T-helper 2 cell (primary cell): ENCODE measurements at regions not wholly inside any gene's neighbourhood (a gene's known extent, or its start where the extent isn't known, plus 50 kb on each side); places are given as distances from the start of the nearest gene placed in this dataset.
A peak's percentile ranks its signal among the peaks of the same experiment; 100 is the strongest.

Source experiments
- DNase-seq, 5 experiments: peaks; one replicate each; pipeline versions ENCODE4 v3.0.0 to v3.0.0-alpha.2; 2012 to 2022

DNA sequence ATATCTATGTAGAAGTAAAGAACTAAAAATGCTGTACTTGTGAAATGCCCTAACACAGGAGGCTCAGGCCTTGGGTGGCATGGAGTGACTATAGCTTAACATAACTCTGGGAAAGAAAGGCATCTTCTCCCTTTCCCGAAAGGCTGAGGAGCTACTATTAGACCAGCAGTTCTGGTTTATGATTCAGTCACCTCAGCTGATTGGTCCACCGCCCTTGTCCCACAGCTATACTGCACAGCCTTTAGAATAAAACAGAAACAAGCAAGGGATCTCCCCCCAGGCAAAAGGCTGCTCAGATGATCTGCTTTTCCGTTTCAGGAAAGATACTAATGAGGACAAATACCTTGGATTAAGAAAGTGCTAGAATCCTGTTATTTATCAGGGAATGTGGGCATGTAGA, 171.3 kb downstream of the SNCA start:
- DNase-seq = no peak

DNA sequence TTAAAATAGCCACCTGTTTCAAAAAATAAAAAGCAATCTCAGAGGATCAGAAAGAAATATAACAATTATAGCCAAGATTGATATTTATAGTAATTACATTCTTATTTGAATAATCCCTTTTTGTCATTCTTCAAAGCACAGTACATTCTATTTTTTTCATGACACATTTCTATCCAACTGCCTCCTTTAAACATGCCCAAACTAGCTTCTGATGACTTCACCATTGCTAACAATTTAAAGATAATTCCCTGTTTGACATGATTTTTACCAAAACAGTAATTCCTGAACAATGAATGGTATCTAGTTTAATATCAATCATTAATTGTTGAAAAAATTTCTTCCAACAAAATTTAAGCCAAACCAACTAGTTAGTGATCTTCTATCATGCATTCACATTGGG, 172.4 kb downstream of the SNCA start:
- no peak for DNase-seq

DNA sequence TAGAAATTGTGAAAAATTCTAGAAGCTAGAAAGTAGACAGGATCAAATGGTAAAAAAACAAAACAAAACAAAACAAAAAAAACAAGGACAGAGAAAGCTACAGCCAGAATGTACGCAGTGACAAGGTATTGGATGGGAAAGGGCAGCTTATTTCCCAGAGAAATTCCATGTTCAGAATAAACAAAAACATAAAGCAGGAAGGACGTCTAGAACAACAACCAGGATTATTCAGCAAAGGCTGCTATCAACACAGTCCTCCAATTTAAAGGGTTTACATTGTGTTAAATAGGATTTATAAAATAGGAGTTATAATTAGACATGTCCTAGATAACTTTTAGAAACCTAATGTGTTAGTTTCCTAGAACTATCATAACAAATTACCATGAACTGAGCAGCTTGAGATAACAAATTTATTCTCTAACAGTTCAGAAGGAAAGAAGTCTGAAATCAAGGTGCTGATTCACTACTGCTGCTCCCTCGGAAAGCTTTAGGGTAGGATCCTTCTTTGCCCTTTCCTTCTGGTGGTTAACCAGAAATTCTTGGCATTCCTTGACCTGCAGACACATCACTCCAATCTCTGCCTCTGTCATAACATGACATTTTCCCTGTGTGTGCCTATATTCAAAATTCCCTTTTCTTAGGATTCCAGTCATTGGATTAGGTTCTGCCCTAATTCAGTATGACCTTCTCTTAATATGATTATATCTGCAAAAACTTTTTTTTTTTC, 175.6 kb downstream of the SNCA start:
- no peak for DNase-seq

DNA sequence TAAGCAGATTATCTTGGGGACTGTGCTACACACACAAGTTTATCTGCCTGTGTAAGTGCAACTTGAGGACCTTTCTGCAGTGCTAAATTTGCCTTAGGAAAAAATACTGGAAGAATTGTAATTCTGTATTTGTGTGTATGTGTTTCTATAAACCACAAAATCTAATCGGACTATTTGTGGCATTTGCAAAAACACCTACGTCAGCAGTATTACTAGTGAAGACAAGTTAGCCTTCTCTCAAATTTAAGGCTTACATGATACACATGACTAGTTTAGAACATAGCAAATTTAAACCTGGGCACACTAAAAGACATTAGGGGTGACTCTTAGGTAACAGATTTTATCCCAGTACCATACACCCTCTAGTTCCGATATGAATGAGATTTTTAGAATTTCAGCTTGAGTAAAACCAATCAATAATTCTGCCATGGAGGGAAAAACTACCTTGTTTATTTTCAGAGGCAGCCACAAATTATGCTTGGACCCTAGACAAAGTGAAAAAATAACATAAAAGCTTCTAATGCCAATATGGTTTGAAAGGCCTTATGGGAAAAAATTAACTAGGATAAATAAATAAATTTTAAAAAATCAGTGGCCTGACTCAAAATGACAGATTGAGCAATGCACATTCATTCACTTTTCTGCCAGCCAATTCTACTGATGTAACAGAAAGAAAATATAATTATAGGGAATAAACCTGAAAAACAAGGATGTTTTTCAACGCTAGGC, 176.4 kb downstream of the SNCA start:
- DNase-seq = no peak

DNA sequence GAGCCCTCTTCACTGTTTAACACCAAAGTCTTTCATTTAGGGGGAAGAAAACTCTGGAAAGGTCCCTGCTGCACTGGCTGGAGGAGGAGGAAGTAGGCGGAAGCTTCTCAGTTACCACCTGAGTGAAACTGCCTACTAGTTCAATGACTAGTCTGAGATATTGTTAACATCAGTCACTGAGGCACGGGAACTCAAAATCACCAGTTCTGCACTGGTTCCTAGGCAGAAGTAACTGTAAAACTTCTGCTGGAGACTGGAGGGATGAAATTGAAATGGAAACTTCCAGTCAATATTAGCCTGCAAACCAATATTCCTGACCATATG, 178.3 kb downstream of the SNCA start:
- peak in 1 of 5 experiments; percentile 3 for DNase-seq

DNA sequence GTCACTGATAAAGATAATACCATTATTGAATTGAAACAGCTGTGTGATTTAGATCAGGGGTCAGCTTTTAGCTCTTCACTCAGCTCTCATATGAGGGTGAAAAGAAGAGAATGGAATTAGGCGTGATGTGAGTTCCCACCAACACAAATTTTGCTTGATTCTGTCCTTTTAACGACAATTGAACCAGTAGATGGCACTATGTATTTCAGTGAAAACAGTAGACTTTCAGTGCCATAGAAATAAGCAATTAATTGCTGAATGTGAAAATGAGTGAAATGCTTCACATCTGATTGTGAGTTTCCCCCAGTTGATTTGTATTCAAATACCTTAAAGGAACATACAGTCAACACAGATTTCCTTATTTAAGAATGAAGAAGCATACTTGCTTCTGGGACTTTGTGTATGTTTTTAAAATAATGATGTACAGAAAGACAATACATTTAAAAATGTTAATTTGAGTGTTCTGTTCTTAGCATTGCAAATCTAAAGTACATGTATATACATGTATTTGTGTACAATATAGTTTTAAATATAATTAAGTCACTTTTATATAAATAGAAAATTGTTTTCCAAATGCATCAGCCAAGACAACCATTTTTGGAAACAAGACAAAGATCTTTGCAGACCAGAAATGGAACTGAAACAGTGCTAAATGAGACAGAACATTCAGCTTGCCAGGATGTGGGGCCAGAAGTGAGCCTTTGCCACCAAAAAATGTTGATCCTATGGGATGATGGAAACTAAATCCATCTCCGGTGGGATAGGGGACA, 178.8 kb downstream of the SNCA start:
- peak in 1 of 5 experiments; percentile 11 for DNase-seq

DNA sequence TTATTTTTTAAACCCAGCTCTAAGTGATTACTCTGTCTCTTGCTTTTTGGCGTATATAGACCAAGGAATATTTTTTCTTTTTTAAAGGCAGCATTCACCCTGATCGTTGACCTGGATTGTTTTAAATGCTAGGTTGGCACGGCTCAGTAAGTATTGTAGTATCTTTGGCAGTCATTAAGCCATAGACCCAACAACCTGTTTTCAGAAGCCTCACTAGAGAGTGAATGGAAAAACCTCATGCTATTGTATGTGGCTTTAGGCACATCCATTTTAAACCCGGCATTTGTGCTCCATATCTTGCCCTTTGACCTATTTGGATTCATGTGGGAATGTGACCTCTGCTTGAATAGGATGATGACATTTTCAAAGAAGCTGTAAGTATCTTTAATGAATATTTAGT, 183.9 kb downstream of the SNCA start:
- no peak for DNase-seq

DNA sequence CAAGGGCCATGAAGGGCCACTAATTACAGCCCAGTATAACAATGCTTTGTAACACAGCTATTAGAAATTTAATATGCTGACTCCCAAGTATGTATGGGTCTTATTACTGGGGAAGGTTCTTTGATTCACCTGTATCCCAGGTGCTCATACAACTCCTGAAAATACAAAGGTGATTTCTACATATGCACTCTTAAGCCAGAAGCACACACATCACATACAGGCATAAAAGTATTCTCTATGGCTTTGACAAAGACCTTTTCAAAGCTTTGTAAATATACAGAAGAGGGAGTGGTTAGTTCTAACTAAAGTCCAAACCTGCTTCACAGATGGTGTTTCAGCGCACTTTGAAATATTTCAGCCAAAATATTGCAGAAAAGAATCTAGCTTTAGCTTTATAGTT, 191.5 kb downstream of the SNCA start:
- no peak for DNase-seq

DNA sequence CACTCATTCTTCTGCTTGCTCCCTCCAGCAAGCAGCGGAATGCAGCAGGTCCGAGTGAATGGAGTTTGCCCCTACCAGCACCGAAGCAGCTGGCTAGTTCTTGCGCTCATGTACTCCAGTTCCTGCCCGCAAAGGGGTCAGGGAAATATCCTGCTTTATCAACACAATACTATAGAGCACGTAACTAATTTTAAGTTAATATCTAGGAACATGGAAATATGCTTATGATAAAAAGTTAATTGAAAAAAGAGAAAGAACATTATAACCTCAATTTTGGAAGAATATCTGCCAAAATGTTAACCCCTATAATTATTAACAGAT, 195.6 kb downstream of the SNCA start:
- DNase-seq = no peak

DNA sequence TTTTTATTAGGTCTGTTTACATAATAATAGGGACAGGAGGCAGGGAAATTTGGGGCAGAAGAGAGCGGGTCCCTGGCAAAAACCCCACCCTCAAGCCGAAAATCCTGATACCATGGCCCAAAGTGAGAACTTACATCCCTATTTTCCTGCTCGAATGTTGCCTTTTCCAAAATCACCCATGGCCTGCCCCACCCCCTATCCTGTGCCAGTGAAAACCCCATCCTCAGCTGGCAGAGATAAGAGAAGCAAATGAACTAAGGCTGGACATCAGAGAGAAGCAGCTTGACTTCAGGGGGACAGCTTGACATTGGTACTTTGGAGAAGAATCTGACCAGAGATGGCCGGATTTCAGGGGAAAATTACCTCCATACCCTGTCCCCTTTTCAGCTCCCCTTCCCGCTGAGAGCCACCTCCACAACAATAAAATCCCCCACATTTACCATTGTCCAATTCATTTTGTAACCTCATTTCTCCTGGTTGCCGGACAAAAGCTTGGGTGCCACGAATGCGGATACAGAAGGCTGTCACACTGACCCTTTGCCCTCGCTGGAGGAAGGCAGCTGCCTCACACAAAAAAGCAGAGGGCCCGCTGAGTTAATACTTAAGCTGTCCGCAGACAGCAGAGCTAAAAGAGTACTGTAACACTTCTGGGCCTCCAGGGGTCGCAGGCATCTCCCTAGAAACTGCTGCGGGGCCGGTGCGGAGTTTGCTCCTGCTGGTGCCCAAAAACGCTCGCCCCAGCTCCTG, 196.2 kb downstream of the SNCA start:
- DNase-seq = peak in 1 of 5 experiments; percentile 3

DNA sequence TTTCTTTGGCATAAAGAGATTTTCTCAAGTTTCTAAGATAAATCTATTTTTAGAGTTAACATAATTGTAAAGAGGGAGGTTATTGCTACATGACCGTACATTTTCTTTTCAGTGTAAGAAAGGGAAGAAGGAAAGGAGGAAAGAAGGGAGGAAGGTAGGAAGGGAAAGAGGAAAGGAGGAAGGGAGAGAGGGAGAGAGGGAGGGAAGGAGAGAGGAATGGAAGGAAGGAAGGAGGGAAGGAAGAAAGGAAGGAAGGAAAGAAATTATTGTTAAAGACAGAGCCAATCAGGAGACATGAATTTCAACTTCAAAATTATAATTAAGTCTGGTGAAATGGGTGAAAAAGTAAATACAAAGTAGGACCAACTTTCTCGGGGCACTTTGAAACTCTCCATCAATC, 197.6 kb downstream of the SNCA start:
- DNase-seq = no peak

DNA sequence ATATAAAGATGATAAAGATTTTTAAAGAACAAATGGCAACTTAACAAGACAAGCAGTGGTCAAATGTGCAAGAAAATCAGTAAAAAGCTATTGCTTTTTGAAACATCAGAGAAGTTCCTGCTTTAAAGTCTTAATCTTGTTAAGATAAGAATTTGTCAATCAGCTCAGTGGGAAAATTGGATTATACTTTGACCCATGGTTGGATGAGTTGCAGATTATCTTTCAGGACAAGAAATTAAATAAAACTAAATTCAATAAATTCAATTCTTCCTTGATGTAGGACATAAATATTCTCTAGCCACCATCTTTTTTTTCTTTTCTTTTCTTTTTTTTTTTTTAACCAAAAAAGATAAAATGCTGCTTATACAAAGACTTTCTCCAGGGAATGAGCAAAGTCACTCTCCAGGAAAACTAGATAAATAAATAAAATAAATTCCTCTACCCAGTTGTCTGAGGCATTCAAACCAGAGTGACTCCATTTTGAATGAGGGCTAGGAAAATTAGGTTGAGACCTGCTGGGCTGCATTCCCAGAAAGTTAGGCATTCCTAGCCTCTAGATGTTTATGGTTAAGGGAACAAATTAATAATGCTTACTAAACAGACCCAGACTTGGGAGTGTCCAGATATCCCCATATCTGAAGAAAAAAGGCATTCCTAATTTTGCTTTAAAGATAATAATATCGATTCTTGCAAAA, 211.2 kb downstream of the SNCA start:
- no peak for DNase-seq

DNA sequence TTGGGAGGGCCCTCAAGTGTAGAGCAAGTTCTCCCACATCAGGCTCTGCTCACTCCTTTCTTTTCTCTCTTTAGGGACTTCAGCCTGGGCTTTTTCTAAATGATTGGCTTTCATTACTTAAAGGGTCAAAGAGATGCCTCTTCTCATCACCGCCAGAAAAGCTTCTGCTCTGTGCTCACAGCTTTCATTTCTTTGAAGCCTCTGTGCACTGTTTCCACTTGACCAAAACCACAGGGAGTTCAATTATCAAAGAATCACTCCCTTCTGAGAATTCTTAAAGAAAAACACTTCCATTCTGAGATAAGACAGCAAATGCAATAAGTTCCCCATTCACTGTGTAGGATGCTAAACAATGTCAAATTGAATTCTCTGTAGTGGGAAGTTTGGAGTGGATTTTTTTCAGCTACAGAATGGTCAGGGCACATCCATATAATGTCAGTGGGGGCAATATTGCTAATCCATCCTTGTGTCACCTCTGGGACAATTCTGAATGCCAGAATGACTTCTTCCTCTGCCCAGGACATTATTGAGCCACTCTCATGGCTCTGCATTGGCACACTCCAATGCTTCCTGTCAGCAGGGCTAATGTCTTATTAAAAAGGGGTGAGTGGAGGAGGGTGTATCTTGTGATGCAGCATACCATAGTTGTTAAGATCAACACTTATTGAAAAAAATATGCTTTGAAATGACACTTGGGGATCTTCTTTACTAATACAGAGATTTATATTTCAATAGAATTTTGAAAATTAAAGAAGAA, 217.6 kb downstream of the SNCA start:
- DNase-seq = peak in 1 of 5 experiments; percentile 56

DNA sequence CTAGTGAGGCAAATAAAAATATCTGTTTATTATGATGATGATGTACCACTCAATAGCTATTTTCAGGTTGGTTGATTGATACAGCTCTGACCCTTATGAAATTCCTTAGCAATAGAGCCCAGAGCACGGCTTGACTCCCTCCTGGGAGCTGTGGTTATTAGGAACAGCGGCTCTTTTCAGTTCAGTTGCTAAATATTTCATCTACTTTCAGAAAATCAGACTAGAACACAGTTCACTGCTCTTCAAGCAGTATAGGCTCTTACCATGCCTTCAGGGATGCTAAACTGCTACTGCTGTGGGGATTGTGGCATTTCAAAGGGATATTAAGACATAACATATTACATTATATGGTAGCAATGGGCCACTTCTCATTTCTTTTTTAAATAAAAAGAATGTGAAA, 218.8 kb downstream of the SNCA start:
- DNase-seq = no peak

DNA sequence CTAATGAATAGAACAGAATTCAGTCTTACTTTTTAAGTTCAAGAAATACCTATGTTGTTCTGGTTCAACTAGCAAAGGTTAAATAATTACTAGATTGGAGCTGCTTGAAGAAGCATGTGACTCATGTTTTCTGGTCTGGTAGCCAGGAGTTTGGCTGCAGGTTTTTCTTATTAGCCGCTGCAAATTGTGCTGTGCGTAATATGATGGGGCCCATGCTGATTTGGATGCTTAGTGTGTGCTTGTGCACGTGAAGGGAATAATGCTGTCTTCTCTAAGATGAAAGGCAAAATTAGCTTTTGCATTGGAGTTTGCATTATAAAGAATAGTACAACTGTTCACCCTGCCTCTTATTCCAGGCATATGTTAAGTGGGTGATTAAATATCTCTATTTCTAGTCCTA, 219.6 kb downstream of the SNCA start:
- DNase-seq = no peak

DNA sequence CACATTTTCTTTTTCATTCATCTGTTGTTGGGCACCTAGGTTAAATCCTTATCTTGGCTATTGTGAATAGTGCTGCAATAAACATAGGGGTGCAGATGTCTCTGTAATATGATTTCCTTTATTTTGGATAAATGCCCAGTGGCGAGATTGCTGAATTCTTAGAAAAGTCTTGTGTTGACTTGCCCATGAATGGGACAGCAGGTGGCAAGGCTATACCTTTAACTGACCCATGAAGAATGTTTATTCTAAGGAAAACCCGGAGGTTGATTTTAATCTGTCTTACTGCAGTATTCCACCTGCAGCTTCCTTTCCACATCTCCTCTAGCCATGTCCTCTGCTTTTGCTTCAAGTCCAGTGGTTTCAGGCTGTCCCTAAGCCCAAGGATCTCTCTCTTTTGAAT, 220.6 kb downstream of the SNCA start:
- DNase-seq = no peak

DNA sequence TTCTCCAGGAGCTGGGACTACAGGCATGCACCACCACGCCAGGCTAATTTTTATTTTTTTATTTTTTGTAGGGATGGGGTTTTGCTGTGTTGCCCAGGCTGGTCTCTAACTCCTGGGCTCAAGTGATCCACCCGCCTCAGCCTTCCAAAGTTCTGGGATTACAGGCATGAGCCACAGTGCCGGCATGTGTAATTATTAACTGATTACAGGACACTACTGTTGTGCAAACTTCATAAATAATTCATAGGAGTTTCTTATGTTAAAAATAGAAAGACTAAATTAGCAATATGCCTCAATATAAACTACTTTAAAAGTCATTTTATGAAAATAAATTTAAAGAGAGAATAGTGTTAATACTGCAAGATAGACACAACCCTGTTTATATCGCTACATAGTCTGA, 221.9 kb downstream of the SNCA start:
- no peak for DNase-seq

DNA sequence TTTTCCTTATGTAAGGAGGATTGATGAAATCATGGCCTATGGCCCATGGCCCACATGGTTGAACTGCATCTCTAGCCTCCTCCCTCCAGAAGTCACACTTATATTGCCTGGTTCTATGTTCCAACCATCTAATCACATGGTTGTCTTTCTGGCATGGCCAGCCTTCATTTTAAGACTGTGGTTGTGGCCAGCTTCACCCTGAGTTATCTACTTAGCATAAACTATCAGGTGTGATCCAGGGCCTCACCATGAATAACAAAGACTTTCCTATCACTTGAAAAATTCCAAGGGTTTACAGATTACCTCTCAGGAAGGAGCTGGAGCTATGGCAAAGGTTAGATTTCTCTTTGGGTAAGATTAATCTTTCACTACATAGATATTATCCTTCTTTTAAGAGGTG, 222.8 kb downstream of the SNCA start:
- DNase-seq = no peak

DNA sequence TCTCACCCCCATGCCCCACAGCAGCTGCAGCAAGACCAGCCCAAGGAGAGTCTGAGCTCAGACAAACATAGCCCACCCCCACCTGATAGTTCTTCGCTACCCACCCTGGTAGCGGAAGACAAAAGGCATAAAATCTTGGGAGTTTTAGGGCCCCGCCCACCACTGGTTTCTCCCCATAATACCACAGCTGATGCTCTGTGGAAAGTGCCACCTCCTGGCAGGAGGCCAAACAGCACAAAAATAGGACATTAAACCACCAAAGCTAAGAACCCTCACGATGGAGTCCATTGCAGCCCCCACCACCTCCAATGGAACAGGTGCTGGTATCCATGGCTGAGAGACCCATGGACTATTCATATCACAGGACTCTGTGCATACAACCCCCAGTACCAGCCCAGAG, 226.7 kb downstream of the SNCA start:
- no peak for DNase-seq

DNA sequence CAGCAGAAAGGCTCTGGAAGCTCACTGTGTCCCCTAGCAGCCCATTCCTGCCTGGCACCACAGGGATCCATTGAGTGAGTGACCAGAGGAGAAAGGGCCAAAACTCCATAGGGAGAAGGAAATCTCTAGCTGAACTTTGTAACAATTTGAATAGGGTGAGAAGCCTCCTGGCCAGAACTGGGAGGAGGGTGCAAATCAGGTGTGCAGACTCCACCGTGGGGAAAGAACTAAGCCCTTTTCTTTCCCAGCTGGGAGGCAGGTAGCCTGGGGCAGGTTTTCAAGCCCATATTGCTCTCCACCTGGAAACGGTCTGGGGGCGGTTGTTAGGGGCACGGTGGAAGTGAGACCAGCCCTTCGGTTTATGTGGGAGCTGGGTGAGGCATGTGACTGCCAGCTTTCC, 227.2 kb downstream of the SNCA start:
- DNase-seq = no peak

DNA sequence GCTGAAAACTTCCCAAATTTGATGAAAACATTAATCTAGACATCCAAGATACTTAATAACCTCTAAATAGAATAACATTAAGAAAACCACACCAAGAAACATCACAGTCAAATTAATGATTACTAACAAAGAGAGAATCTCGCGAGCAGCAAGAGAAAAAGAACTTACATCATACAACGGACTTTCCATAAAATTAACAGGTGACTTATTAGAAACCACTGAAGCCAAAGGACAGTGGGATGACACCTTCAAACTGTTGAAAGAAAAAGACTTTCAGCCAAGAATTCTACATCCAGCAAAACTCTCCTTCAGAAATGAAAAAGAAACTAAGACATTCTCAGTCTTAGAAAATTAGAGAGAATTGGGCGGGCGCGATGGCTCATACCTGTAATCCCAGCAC, 232.0 kb downstream of the SNCA start:
- DNase-seq = no peak

DNA sequence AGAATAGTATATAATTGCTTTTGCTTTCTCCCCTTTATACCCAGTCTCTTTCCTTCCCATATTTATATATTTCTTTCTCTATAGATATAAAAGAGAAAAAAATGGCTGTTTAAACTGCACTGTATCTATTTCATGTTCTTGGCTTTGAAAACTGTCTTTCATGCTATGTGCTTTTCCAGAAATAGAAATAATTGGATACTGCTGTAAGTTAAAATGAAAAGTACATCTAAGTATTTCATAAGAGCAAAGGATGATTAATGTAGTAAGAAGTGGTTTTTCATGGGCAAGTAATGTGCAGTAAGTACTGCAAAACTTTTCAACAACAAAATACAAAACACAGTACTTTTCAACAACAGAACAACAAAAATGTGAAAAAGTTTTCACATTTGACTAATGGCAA, 237.9 kb downstream of the SNCA start:
- no peak for DNase-seq
